ENCODE measurements at regions not wholly inside any gene's neighbourhood (a gene's known extent, or its start where the extent isn't known, plus 50 kb on each side); places are given as distances from the start of the nearest gene placed in this dataset.

DNA sequence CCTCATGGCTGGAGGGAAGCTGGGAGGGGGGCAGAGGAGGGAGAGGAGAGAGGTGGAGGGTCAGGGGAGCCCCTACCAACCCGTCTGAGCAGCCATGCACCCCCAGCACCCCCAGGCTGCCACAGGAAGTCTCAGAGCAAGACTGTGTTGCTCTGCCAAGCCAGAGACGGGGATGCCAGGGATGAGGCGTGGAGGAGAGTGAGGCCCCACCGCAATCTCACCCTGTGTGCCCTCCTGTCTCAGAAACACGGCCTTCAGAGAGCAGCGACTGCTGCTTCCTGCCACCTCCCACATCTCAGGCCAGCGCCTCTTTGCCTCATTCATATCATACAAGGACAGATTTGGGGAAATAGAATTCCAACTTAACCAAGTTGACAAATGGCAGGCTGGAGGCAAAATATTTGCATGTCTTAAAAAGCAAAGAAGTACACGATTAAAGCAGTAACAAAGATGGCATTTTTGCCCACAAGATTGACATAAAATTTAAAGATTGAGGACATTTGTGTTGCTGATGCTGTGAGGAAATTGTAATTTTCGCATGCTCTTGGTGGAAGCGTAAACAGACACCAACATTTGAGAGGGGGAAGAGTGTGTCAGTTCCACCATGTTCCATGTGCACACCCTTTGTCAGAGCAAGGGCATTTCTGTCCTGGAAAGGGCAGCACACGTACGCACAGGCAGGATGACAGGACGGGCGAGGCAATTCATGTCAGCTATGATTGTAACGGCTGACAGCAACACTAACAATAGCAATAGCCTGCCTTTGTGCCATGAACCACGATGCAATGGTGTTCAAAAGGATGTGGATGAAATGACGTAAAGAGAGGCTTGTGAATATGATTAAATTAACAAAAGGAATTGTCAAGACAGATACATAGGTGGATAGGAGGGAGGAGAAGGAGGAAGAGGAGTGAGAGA lies 59.0 kb upstream of the BACE2 start:
- no peaks in the 10 kb centered on the region for H3K27me3 ChIP-seq (ENCODE audit: insufficient read depth, low read length)
- H3K4me1 ChIP-seq (ENCODE audit: insufficient read depth, low read length), result no peaks in the 10 kb centered on the region
- H3K4me3 ChIP-seq (ENCODE audit: low read length), result no peak overlapping the region
- no peaks in the 10 kb centered on the region for H3K36me3 ChIP-seq (ENCODE audit: insufficient read depth, low read length)
- no peak overlapping the region for H2AFZ ChIP-seq (ENCODE audit: low read depth, low read length)
- no peaks in the 10 kb centered on the region for H3K9me3 ChIP-seq (ENCODE audit: low read length)

DNA sequence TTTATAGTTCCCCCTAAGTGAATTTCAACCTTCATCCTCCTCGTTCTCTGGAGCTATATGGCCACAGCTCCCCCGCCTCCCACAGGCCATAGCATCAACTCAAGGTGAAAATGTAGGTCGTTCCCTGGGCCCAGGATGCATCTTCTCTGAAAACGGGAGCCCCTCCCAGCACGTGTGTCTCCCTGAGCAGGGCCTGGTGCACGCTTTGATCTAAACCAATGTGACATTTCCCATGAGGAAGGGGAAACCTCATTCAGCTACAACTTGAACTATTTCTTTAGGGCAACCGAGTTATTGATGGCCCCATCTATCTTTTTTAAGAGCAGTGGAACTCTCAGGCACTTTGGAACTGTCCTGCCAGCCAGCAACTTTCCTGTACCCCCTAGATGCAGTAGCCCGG lies 57.8 kb upstream of the BACE2 start:
- Histone ChIP-seq H3K4me1 (ENCODE audit: insufficient read depth, low read length) (no peaks in the 10 kb centered on the region), H3K27me3 (ENCODE audit: insufficient read depth, low read length) (no peaks in the 10 kb centered on the region), H3K4me3 (ENCODE audit: low read length) (no peak overlapping the region), H3K9me3 (ENCODE audit: low read length) (no peaks in the 10 kb centered on the region), H2AFZ (ENCODE audit: low read depth, low read length) (no peak overlapping the region), H3K36me3 (ENCODE audit: insufficient read depth, low read length) (no peaks in the 10 kb centered on the region)

DNA sequence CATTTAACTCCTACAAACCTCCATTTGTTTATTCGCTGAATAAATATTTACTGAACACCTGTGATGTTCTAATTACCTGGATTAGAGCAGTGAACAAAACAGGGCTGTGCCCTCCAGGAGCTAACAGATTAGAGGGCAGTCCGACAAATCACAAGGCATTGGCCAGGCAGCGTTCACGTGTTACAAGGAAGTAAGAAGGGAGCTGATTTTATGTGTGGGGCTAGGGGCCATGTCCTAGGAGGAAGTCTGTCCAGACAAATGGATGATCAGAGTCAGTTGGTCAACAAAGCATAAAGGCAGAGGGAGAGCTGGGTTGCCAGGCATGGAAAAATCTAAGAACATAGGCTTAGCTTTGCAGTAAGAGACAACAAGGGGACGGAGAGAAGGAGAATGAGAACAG lies 57.3 kb upstream of the BACE2 start:
- H3K4me3 ChIP-seq (ENCODE audit: low read length), result no peak overlapping the region
- no peaks in the 10 kb centered on the region for H3K27me3 ChIP-seq (ENCODE audit: insufficient read depth, low read length)
- no peak overlapping the region for H2AFZ ChIP-seq (ENCODE audit: low read depth, low read length)
- no peaks in the 10 kb centered on the region for H3K9me3 ChIP-seq (ENCODE audit: low read length)
- H3K4me1 ChIP-seq (ENCODE audit: insufficient read depth, low read length), result no peaks in the 10 kb centered on the region
- H3K36me3 ChIP-seq (ENCODE audit: insufficient read depth, low read length), result no peaks in the 10 kb centered on the region

DNA sequence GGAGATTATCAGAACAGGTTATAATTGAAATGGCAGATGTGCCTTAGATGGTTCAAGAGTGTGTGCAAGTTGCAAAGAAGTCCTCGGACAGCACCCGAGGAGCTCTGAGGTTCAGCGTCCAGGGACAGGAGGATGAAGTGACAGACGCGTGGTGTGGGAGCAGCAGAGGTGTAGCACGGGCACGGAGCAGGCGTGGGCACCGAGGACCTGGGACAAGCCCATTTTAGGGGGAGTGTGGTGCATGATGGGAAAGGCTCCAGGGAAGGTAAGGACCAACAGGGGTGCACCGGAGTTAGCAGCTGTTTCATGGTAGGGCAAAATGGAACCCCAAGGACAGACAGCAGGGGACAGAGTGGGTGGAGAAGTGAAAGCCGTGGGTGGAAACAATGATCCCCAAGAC lies 56.3 kb upstream of the BACE2 start:
- Histone ChIP-seq H3K4me1 (ENCODE audit: insufficient read depth, low read length) (no peaks in the 10 kb centered on the region), H3K36me3 (ENCODE audit: insufficient read depth, low read length) (no peaks in the 10 kb centered on the region), H2AFZ (ENCODE audit: low read depth, low read length) (no peak overlapping the region), H3K9me3 (ENCODE audit: low read length) (no peaks in the 10 kb centered on the region), H3K4me3 (ENCODE audit: low read length) (no peak overlapping the region), H3K27me3 (ENCODE audit: insufficient read depth, low read length) (no peaks in the 10 kb centered on the region)

DNA sequence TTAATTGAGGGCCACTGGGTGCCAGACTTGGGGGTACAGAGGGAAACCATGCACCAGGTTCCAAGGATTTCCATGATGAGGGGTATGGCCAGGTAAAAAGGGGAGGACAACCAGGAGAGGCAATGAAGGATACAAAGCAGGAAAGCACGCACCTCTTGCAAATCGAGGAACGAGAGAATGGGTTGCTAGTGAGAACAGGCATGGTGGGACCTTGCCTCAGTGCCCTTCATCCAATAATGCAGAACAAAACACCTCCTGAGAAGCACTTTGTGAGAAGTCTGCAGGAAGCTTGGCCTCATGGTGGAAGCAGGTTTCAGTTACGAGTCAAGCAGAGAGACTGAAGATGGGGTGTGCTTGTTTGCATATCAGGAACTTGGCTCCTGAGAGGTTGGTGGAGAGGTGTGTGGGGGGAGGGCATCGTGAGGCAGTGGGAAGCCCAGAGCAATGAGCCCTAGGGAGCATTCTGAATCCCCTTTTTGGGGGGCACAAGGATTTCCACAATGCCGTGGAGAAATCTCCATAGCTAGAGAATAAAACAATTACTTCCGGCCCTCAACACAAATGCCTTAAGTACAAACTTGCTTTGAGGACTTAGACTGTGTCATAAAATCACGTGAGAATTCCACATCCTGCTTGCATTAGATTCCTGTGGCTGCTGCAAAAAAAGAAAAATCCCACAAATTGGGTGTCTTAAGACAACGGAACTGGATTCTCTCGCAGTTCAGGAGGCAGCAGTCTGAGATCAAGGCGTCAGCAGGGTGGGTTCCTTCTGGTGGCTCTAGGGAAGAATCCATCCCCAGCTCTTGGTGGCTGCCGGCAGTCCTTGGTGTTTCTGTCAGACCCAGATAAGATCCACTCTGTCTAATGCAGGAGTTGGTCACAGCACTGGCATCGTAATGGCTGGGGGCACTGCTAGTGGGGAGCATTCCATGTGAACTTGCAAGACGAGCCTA lies 54.9 kb upstream of the BACE2 start:
- Histone ChIP-seq H3K4me3 (ENCODE audit: low read length) (no peak overlapping the region), H3K9me3 (ENCODE audit: low read length) (no peaks in the 10 kb centered on the region), H3K36me3 (ENCODE audit: insufficient read depth, low read length) (no peaks in the 10 kb centered on the region), H3K4me1 (ENCODE audit: insufficient read depth, low read length) (no peaks in the 10 kb centered on the region), H3K27me3 (ENCODE audit: insufficient read depth, low read length) (no peaks in the 10 kb centered on the region), H2AFZ (ENCODE audit: low read depth, low read length) (no peak overlapping the region)

DNA sequence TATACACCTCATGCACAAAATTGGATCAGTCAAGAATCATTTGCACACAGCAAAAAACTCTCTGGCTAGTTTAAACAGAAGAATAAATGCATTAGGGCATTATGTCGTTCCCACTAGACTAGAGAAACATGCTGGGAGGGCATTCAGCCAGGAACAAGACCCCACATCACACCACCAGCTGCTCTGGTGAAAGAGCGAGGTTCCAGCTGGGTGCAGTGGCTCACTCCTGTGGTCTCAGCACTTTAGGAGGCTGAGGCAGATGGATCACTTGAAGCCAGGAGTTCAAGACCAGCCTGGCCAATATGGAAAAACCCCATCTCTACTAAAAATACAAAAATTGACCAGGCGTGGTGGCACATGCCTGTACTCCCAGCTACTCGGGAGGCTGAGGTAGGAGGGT lies 52.1 kb upstream of the BACE2 start:
- Histone ChIP-seq H3K4me1 (ENCODE audit: insufficient read depth, low read length) (no peaks in the 10 kb centered on the region), H2AFZ (ENCODE audit: low read depth, low read length) (no peak overlapping the region), H3K4me3 (ENCODE audit: low read length) (no peak overlapping the region), H3K36me3 (ENCODE audit: insufficient read depth, low read length) (no peaks in the 10 kb centered on the region), H3K9me3 (ENCODE audit: low read length) (no peaks in the 10 kb centered on the region), H3K27me3 (ENCODE audit: insufficient read depth, low read length) (no peaks in the 10 kb centered on the region)

All from neuron (in vitro differentiated cells).